ENCODE measurements at regions not wholly inside any gene's neighbourhood (a gene's known extent, or its start where the extent isn't known, plus 50 kb on each side); places are given as distances from the start of the nearest gene placed in this dataset.

DNA sequence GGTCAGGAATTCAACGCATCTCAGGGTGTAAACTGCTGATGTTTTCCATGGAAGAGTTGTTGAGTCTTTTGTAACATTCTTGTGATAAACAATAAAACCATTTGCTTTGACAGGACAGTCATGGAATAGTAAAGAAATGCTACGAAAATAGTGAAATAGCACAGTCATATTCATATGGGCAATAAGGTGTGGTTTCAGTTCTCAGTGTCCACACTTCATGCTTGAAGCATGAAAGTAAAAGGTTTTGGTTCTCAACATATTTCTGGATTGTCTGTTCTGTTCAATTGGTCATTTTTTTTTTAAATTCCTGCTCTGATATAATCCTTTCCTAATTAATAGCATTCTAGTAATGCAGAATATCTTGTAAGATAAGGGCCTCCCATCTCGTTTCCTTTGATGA is 467.6 kb upstream of the ZNF608 start:
- CTCF ChIA-PET, result no interaction called here
- Histone ChIP-seq H3K79me2 (ENCODE audit: control insufficient read depth, insufficient read depth, low read length) (no peaks in the 10 kb centered on the region), H2AFZ (ENCODE audit: low read depth, low read length) (no peak overlapping the region), H3K27me3 (ENCODE audit: control insufficient read depth in 2 of 2, insufficient read depth in 2 of 2, low read length in 2 of 2) (no peaks in the 10 kb centered on the region), H3K9me1 (replicated peaks; ENCODE audit: control insufficient read depth, extremely low read depth, insufficient read depth, low read length) (no peaks in the 10 kb centered on the region), H3K4me1 (ENCODE audit: control insufficient read depth, extremely low read depth, insufficient read depth, low read length) (no peaks in the 10 kb centered on the region), H3K9ac (replicated peaks; ENCODE audit: extremely low read depth, insufficient read depth, low read length) (no peak overlapping the region), H3K36me3 (ENCODE audit: control insufficient read depth in 2 of 2, extremely low read depth in 1 of 2, insufficient read depth in 2 of 2, low read length in 2 of 2) (no peaks in the 10 kb centered on the region), H3K4me2 (ENCODE audit: insufficient read depth, low read length) (no peak overlapping the region), H4K20me1 (replicated peaks; ENCODE audit: control insufficient read depth, extremely low read depth, insufficient read depth, low read length) (no peaks in the 10 kb centered on the region), H3K9me3 (replicated peaks; ENCODE audit: control insufficient read depth, insufficient read depth, low read length) (no peaks in the 10 kb centered on the region), H3K27ac (ENCODE audit: insufficient read depth, low read depth, low read length) (no peak overlapping the region), H3K4me3 (replicated peaks in 1 of 3; ENCODE audit: insufficient read depth in 1 of 3, low read depth in 1 of 3, low read length in 3 of 3) (no peak overlapping the region)
- TF ChIP-seq, protein P1, sequence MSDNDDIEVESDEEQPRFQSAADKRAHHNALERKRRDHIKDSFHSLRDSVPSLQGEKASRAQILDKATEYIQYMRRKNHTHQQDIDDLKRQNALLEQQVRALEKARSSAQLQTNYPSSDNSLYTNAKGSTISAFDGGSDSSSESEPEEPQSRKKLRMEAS (IDR thresholded peaks at IDR 0.05; ENCODE audit: insufficient read depth, insufficient read length), result no peak
- TF ChIP-seq FOS (IDR thresholded peaks at IDR 0.05; ENCODE audit: borderline replicate concordance, insufficient read depth, low read length) (no peak), MYC (IDR thresholded peaks at IDR 0.05; ENCODE audit: low read depth, low read length) (no peak)
- intact Hi-C loops (cut with micrococcal nuclease), result no loop called here
- DNase-seq (ENCODE audit: low read depth, low spot score) (no peak), FAIRE-seq (no peak)
- POLR2A ChIA-PET, result no interaction called here
- dilution Hi-C loops (cut with MboI; ENCODE audit: extremely low pct_ligation_motif_present, low sequenced_read_pairs), result no loop called here
- BruUV-seq (replicated peaks), result no TSS peak

DNA sequence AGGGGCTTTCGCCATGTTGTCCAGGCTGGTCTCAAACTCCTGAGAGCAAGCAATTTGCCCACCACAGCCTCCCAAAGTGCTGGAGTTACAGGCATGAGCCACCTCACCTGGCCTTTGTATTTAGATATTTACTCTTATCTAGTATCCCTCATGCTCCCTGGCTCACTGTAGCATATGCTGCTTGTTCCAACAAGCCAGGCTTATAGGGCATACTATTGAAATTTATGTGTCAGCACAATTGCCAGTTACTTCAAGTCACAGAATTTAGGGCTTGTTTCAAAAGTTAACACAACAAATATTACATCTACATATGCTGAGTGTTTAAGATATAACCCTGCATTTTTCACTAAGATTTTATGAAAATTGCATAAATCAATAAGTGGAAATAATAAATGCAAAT is 469.2 kb upstream of the ZNF608 start:
- Histone ChIP-seq H3K36me3 (ENCODE audit: control insufficient read depth in 2 of 2, extremely low read depth in 1 of 2, insufficient read depth in 2 of 2, low read length in 2 of 2) (no peaks in the 10 kb centered on the region), H2AFZ (ENCODE audit: low read depth, low read length) (no peak overlapping the region), H3K4me1 (ENCODE audit: control insufficient read depth, extremely low read depth, insufficient read depth, low read length) (no peaks in the 10 kb centered on the region), H3K9me1 (replicated peaks; ENCODE audit: control insufficient read depth, extremely low read depth, insufficient read depth, low read length) (no peaks in the 10 kb centered on the region), H3K9me3 (replicated peaks; ENCODE audit: control insufficient read depth, insufficient read depth, low read length) (no peaks in the 10 kb centered on the region), H3K4me2 (ENCODE audit: insufficient read depth, low read length) (no peak overlapping the region), H4K20me1 (replicated peaks; ENCODE audit: control insufficient read depth, extremely low read depth, insufficient read depth, low read length) (no peaks in the 10 kb centered on the region), H3K27me3 (ENCODE audit: control insufficient read depth in 2 of 2, insufficient read depth in 2 of 2, low read length in 2 of 2) (no peaks in the 10 kb centered on the region), H3K79me2 (ENCODE audit: control insufficient read depth, insufficient read depth, low read length) (no peaks in the 10 kb centered on the region), H3K27ac (ENCODE audit: insufficient read depth, low read depth, low read length) (no peak overlapping the region), H3K9ac (replicated peaks; ENCODE audit: extremely low read depth, insufficient read depth, low read length) (no peak overlapping the region), H3K4me3 (replicated peaks in 1 of 3; ENCODE audit: insufficient read depth in 1 of 3, low read depth in 1 of 3, low read length in 3 of 3) (no peak overlapping the region)
- DNase-seq (ENCODE audit: low read depth, low spot score), result no peak
- intact Hi-C loops (cut with micrococcal nuclease) (no loop called here), dilution Hi-C loops (cut with MboI; ENCODE audit: extremely low pct_ligation_motif_present, low sequenced_read_pairs) (no loop called here)
- ChIA-PET CTCF (interaction anchor here (0.8 kb wide), 1 partner anchor 12 kb away, joined by 3 read pairs; no protein-coding TSS in a partner anchor), POLR2A (no interaction called here)
- BruUV-seq (replicated peaks), result no TSS peak
- FAIRE-seq, result no peak
- TF ChIP-seq EZH2 (IDR thresholded peaks at IDR 0.05; ENCODE audit: borderline replicate concordance, low read depth, low read length, severe bottlenecking) (no peak), JUN (IDR thresholded peaks at IDR 0.05; ENCODE audit: borderline replicate concordance, insufficient read depth, insufficient read length, low read depth) (no peak), FOS (IDR thresholded peaks at IDR 0.05; ENCODE audit: borderline replicate concordance, insufficient read depth, low read length) (no peak), POLR2A (IDR thresholded peaks at IDR 0.05; ENCODE audit: low read depth, low read length) (no peak), POLR2AphosphoS5 (IDR thresholded peaks at IDR 0.05; ENCODE audit: insufficient read depth, low read depth, low read length) (no peak), MYC (IDR thresholded peaks at IDR 0.05; ENCODE audit: low read depth, low read length) (no peak), GATA2 (IDR thresholded peaks at IDR 0.05; ENCODE audit: insufficient read depth, insufficient read length, low read depth, low read length) (no peak)
- TF ChIP-seq, protein P1 (IDR thresholded peaks at IDR 0.05; ENCODE audit: insufficient read depth, insufficient read length), result no peak
- TF ChIP-seq, protein P2, sequence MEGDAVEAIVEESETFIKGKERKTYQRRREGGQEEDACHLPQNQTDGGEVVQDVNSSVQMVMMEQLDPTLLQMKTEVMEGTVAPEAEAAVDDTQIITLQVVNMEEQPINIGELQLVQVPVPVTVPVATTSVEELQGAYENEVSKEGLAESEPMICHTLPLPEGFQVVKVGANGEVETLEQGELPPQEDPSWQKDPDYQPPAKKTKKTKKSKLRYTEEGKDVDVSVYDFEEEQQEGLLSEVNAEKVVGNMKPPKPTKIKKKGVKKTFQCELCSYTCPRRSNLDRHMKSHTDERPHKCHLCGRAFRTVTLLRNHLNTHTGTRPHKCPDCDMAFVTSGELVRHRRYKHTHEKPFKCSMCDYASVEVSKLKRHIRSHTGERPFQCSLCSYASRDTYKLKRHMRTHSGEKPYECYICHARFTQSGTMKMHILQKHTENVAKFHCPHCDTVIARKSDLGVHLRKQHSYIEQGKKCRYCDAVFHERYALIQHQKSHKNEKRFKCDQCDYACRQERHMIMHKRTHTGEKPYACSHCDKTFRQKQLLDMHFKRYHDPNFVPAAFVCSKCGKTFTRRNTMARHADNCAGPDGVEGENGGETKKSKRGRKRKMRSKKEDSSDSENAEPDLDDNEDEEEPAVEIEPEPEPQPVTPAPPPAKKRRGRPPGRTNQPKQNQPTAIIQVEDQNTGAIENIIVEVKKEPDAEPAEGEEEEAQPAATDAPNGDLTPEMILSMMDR (IDR thresholded peaks at IDR 0.05; ENCODE audit: extremely low read depth in 1 of 2, insufficient read depth in 1 of 2, low read depth in 1 of 2, low read length in 2 of 2), result no peak

All from endothelial cell of umbilical vein (primary cell).